Activated T-helper 17 cell treated with anti-CD3 and anti-CD28 coated beads, Interleukin-2, amount 50 U/mL, for 72 hours (primary cell): ENCODE measurements at regions not wholly inside any gene's neighbourhood (a gene's known extent, or its start where the extent isn't known, plus 50 kb on each side); places are given as distances from the start of the nearest gene placed in this dataset.
"Not testable (repeated sequence)": the region's sequence is repeated elsewhere in the genome, so short reads cannot be mapped to it uniquely, and the experiment has no call there.

Source experiments
- ATAC-seq: fragments of 150-1000 bp; cut with Tn5 transposase; replicated peaks from 2 replicates; pipeline ENCODE4 v1.10.0; 2021; ENCODE audit warnings: mild to moderate bottlenecking, moderate library complexity
- H3K27ac Mint-ChIP-seq: one replicate; pipeline ENCODE4 v1.8.0; 2022; ENCODE audit warnings: mixed read lengths
- H3K27me3 Mint-ChIP-seq: one replicate; pipeline ENCODE4 v1.8.0; 2022; ENCODE audit warnings: mixed read lengths
- H3K36me3 Mint-ChIP-seq: one replicate; pipeline ENCODE4 v1.8.0; 2022; ENCODE audit warnings: low read depth, mild to moderate bottlenecking, mixed read lengths
- H3K4me1 Mint-ChIP-seq: one replicate; pipeline ENCODE4 v1.8.0; 2022; ENCODE audit warnings: mixed read lengths
- H3K4me3 Mint-ChIP-seq: one replicate; pipeline ENCODE4 v1.8.0; 2022; ENCODE audit warnings: mild to moderate bottlenecking, mixed read lengths
- H3K9me3 Mint-ChIP-seq: one replicate; pipeline ENCODE4 v1.8.0; 2022; ENCODE audit warnings: mixed read lengths

DNA sequence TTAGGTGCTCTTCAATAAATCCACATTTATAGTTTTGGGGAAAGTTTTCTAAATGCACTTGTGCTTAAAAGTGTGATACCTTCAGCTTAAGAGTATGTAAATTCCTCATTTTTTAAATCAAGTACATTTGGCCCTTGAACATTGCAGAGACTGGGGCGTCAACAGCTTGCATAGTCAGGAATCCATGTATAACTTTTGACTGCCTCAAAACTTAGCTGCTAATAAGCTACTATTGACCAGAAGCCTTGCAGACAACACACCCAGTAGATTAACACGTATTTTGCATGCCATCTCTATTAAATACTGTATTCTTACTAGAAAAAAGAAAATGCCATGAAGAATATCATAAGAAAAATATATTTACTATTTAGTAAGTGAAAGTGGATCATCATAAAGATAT lies 1211.8 kb upstream of the ALCAM start:
- Mint-ChIP-seq H3K9me3 (peaks cover 3% of the 10 kb centered on the region), H3K27ac (no peak overlapping the region), H3K36me3 (no peaks in the 10 kb centered on the region), H3K4me3 (no peak overlapping the region), H3K4me1 (no peaks in the 10 kb centered on the region), H3K27me3 (no peaks in the 10 kb centered on the region)
- ATAC-seq, result no peak

DNA sequence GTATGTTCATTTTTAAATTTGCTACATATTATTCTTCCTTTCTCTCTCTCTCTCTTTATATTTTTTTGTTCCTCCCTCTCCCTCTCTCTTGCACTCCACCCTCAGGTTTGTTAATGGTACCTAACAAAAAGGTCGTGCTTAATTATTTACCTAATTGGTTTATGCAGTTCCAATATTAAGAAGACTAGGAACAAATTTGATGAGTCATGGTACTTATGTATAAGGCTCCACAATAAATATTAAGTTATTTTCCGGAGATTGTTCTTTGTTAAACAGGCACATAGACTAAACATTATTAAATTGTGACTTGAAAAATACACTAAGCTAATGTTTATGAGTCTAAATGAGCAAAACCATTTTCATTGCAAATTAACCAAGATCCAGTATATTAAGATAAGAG lies 1200.8 kb upstream of the ALCAM start:
- no peak overlapping the region for H3K4me3 Mint-ChIP-seq
- H3K4me1 Mint-ChIP-seq, result no peaks in the 10 kb centered on the region
- H3K27me3 Mint-ChIP-seq, result no peaks in the 10 kb centered on the region
- H3K27ac Mint-ChIP-seq, result no peak overlapping the region
- no peak for ATAC-seq
- no peaks in the 10 kb centered on the region for H3K36me3 Mint-ChIP-seq
- H3K9me3 Mint-ChIP-seq, result peaks cover 8% of the 10 kb centered on the region

DNA sequence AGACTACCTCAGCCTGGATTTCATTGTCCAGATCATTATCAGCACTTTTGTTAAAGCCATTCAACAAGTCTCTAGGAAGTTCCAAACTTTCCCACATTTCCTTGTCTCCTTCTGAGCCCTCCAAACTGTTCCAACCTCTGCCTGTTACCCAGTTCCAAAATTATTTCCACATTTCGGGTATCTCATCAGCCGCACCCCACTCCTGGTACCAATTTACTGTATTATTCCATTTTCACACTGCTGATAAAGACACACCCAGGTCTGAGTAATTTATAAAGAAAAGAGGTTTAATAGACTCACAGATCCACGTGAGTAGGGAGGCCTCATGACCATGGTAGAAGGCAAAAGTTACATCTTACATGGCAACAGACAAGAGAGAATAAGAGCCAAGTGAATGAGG lies 1198.3 kb upstream of the ALCAM start:
- H3K9me3 Mint-ChIP-seq, result peaks cover 8% of the 10 kb centered on the region
- H3K4me1 Mint-ChIP-seq, result no peaks in the 10 kb centered on the region
- no peak overlapping the region for H3K27ac Mint-ChIP-seq
- H3K27me3 Mint-ChIP-seq, result no peaks in the 10 kb centered on the region
- ATAC-seq, result no peak
- H3K36me3 Mint-ChIP-seq, result no peaks in the 10 kb centered on the region
- H3K4me3 Mint-ChIP-seq, result no peak overlapping the region

DNA sequence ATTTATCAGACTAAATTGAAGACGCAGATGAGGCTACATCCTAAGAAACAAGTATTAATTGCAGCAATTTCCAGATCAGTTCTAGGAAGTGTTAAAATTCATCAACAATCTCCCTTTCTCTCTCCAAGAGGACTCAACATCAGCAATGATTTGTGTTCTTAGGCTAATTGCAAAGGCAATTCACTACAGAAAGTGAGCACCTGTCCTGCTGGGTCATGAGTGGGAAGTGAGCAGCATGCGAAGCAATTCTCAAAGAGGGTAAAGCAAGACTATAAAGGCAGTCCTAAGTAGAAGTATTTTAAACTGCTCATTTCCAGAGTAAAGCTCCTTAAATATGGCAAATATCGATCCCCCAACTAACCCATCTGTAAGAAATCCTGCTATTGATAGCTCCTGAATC lies 1191.0 kb upstream of the ALCAM start:
- Mint-ChIP-seq H3K4me1 (no peaks in the 10 kb centered on the region), H3K27me3 (no peaks in the 10 kb centered on the region), H3K4me3 (no peak overlapping the region), H3K27ac (no peak overlapping the region), H3K9me3 (no peaks in the 10 kb centered on the region), H3K36me3 (no peaks in the 10 kb centered on the region)
- ATAC-seq, result no peak

DNA sequence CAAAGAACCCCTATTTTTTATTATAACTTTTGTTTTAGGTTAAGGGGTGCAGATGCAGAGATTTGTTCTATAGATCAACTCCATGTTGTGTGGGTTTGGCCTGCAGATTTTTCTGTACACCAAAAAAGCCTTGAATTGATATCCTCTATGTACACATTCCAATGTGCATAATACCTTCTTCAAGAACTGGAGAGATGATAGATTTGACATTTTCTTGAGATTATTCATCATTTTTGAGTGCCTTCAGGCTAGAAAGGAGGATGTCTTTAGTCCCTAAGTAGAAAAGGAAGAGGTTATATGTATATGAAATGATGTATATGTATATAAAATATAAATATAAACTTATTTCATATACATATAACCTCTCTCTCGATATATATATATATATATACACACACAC lies 1190.0 kb upstream of the ALCAM start:
- no peak for ATAC-seq
- Mint-ChIP-seq H3K27me3 (no peaks in the 10 kb centered on the region), H3K36me3 (no peaks in the 10 kb centered on the region), H3K9me3 (no peaks in the 10 kb centered on the region), H3K4me1 (no peaks in the 10 kb centered on the region), H3K27ac (no peak overlapping the region), H3K4me3 (no peak overlapping the region)

DNA sequence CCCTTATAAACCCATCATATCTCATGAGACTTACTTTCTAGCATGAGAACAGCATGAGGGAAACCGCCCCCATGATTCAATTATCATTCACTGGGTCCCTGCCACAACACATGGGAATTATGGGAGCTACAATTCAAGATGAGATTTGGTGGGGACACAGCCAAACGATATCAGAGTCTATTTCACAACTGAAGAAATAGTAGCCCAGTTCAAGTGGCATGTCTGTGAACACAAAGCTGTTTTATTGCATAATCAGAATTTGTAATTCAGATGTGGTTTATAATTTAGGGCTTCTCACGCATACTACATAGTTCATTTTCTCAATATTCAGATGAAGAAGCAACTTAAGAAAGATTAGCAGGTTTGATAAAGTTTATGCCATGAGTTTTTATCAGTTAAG lies 1188.0 kb upstream of the ALCAM start:
- H3K27ac Mint-ChIP-seq, result no peak overlapping the region
- no peaks in the 10 kb centered on the region for H3K27me3 Mint-ChIP-seq
- no peaks in the 10 kb centered on the region for H3K36me3 Mint-ChIP-seq
- no peak for ATAC-seq
- no peaks in the 10 kb centered on the region for H3K4me1 Mint-ChIP-seq
- H3K4me3 Mint-ChIP-seq, result no peak overlapping the region
- no peaks in the 10 kb centered on the region for H3K9me3 Mint-ChIP-seq

DNA sequence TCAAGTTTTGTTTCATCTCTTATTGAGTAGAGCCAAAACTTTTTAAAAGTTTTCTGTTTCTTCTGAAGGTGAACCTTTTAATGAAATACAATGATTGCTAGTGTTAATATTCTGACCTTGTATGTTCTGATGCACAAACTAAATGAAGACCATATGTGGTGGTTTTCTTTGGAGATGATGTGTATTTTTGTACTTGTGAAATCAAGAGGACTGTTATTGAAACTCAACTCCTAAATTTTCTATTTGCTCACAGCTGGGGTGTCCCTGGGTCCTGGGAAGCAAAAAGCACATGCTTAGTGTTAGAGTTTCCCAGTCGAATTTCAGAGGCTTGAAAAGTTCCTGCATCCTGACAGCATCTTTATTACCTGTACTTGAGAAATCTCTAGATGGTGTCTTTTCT lies 1185.8 kb upstream of the ALCAM start:
- no peak for ATAC-seq
- Mint-ChIP-seq H3K36me3 (no peaks in the 10 kb centered on the region), H3K9me3 (no peaks in the 10 kb centered on the region), H3K27me3 (no peaks in the 10 kb centered on the region), H3K27ac (no peak overlapping the region), H3K4me3 (no peak overlapping the region), H3K4me1 (no peaks in the 10 kb centered on the region)

DNA sequence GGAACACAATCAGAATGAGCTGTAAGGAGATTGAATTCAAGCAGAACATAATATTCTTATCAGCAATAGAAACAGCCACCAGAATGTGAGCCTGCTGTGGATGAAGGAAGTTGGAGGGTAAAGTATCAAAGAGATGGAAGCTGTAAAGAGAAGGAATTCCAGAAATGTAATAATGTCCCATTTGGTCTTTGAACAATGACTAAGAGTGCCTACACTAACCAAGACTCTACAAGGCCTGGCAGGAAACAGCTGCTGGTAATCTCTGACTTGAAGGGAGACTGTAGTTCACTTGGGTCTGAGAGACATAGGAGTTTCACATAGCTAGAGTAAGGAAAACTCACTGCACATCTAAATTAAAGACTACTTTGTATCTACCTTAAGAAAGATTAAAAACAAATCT lies 1176.0 kb upstream of the ALCAM start:
- Mint-ChIP-seq H3K4me1 (no peaks in the 10 kb centered on the region), H3K27ac (no peak overlapping the region), H3K36me3 (no peaks in the 10 kb centered on the region), H3K9me3 (no peaks in the 10 kb centered on the region), H3K4me3 (no peak overlapping the region), H3K27me3 (no peaks in the 10 kb centered on the region)
- ATAC-seq, result no peak

DNA sequence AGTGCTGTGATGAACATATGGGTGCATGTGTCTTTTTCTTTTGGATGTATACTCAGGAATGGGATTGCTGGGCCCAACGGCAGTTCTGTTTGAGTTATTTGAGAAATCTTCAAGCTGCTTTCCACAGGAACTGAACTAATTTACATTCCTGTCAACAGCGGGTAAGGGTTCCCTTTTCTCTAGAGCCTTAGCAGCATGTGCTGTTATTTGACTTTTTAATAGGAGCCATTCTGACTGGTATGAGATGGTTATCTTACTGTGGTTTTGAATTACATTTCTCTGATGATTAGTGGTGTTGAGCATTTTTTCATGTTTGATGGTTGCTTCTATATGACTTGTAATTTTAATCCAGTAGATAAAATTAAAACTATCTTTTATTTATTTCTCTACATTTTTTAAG lies 1168.6 kb upstream of the ALCAM start:
- Mint-ChIP-seq H3K36me3 (no peaks in the 10 kb centered on the region), H3K9me3 (no peaks in the 10 kb centered on the region), H3K4me3 (no peak overlapping the region), H3K27me3 (no peaks in the 10 kb centered on the region), H3K27ac (no peak overlapping the region), H3K4me1 (no peaks in the 10 kb centered on the region)
- no peak for ATAC-seq

DNA sequence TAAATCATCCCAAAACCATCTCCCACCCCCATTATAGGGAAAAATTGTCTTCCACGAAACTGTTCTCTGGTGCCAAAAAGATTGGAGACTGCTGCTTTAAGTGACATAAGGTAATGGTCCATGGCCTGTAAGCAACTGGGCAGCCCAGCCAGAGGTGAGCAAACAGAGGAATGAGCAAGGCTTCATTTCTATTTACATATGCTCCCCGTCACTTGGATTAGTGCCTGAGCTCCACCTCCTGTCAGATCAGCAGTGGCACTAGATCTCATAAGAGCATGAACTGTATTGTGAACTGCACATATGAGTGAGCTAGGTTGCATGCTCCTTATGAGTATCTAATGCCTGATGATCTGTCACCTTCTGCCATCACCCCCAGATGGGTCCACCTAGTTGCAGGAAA lies 1159.8 kb upstream of the ALCAM start:
- H3K27ac Mint-ChIP-seq, result no peak overlapping the region
- H3K27me3 Mint-ChIP-seq, result no peaks in the 10 kb centered on the region
- no peak for ATAC-seq
- no peak overlapping the region for H3K4me3 Mint-ChIP-seq
- H3K9me3 Mint-ChIP-seq, result no peaks in the 10 kb centered on the region
- no peaks in the 10 kb centered on the region for H3K36me3 Mint-ChIP-seq
- no peaks in the 10 kb centered on the region for H3K4me1 Mint-ChIP-seq

DNA sequence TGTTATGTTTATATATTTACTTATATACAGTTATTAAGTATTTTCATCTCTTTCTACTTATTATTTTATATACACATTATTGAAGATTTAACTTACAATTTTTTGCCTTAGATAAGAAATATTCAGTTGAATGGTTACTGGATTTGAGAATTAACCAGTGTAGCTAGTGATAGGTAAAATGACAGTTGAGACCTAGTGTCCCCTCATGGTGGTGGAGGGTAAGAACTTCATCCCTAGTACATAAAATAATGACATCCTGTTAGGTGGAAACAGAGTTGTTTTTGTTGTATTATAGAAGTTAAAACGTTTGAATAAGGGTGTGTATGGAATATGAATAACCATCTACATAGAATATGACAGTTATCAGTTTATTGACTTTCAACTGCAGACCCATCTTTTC lies 1152.4 kb upstream of the ALCAM start:
- Mint-ChIP-seq H3K36me3 (no peaks in the 10 kb centered on the region), H3K27ac (no peak overlapping the region), H3K4me3 (no peak overlapping the region), H3K27me3 (no peaks in the 10 kb centered on the region), H3K9me3 (no peaks in the 10 kb centered on the region), H3K4me1 (no peaks in the 10 kb centered on the region)
- ATAC-seq, result no peak

DNA sequence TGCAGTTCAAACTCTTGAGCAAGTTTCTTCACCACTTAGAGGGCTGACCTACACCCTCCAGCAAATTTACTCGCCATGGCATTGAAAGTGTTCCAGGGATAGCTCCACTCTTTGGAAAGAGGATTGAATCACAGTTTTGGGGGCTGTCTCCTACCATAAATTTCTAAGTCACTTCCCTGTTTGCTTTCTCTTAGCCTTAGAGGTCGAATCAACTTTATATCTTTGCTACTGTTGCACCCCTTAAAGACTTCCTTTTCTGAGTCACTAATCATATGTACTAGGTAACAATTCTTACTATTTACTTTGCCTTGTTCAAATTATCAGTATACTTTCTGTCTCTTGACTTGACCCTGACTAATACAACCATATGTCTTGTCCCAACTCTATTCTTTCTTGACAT lies 1151.8 kb upstream of the ALCAM start:
- H3K27me3 Mint-ChIP-seq, result no peaks in the 10 kb centered on the region
- no peaks in the 10 kb centered on the region for H3K9me3 Mint-ChIP-seq
- H3K4me3 Mint-ChIP-seq, result no peak overlapping the region
- ATAC-seq, result no peak
- H3K27ac Mint-ChIP-seq, result no peak overlapping the region
- no peaks in the 10 kb centered on the region for H3K36me3 Mint-ChIP-seq
- no peaks in the 10 kb centered on the region for H3K4me1 Mint-ChIP-seq

DNA sequence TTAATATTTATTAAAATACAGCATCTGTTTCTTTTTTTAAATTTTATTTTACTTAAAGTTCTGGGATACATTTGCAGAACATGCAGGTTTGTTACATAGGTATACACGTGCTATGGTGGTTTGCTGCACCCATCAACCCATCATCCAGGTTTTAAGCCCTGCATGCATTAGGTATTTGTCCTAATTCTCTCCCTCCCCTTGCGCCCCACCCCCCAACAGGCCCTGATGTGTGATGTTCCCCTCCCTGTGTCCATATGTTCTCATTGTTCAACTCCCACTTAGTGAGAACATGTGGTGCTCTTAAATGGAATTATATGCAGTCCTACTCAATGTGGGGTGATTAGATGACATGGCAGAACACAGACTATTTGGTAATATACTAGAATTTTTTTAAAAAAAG lies 1147.7 kb upstream of the ALCAM start:
- H3K27ac Mint-ChIP-seq, H3K9me3 Mint-ChIP-seq, H3K4me1 Mint-ChIP-seq, ATAC-seq, H3K27me3 Mint-ChIP-seq, H3K36me3 Mint-ChIP-seq, H3K4me3 Mint-ChIP-seq: not testable (repeated sequence)

DNA sequence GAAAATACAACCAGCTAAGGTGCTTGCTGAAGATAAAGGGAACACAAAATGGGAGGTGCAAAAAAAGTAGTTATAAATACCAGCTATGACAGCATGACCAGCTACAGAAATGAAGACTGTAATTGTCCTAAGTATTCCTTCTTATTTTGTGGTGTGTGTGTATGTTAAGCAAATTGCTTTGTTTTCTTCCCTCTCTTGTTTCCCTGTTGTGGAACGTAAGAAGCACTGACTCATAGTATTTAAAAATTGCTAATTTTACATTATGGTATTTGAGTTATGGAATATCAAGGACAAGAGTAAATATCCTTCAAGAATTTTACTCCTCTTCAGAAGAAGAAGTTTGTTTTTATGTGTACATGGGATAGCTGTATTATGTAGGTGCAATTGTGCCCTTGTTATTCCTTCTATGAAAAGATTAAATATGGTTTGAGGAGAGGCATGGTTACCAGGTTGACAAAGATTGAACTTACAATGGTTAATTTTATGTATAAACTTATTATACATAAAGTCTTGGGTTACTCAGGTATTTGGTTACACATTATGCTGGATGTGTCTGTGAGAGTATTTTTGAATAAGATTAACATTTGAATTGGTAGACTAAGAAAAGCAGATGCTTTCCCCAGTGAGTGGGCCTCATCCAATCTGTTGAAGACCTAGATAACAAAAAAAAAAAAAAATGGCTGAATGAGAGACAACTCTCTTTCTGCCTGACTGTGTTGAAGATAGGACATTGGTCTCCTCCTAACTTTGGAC lies 1132.1 kb upstream of the ALCAM start:
- H3K36me3 Mint-ChIP-seq, result no peaks in the 10 kb centered on the region

DNA sequence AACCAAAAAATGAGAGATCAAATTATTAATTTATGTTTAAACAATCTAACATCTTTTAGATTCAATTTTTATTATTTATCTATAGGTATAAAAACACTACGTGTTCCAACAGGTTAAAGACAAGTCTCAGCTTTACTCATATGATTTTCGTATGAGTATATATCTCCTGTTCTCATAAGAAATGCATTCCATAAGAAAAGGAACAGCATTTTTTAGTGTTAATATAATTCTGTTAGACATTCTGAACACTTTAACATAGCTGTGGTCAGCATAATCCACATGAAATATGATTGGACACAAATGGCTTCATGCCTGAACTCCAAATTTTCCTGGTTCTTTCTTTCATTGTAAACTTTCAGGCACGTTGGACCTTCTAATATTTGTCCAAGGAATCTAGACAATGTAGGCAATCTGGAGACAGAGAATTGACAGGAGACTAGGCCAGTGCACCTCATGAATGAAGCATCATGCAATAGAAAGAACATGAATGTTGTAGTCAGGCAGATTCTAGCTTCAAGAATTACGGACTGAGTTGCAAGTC lies 1122.0 kb upstream of the ALCAM start:
- H3K27ac Mint-ChIP-seq, result no peak overlapping the region
- no peaks in the 10 kb centered on the region for H3K4me1 Mint-ChIP-seq
- H3K27me3 Mint-ChIP-seq, result peaks cover 3% of the 10 kb centered on the region
- no peak for ATAC-seq
- H3K4me3 Mint-ChIP-seq, result no peak overlapping the region
- no peaks in the 10 kb centered on the region for H3K36me3 Mint-ChIP-seq
- H3K9me3 Mint-ChIP-seq, result peaks cover 5% of the 10 kb centered on the region

More for the DNA sequence above, 1132.1 kb upstream of the ALCAM start:
- H3K4me3 Mint-ChIP-seq, result no peak overlapping the region
- no peaks in the 10 kb centered on the region for H3K4me1 Mint-ChIP-seq
- no peak for ATAC-seq
- no peak overlapping the region for H3K27ac Mint-ChIP-seq
- H3K9me3 Mint-ChIP-seq, result no peaks in the 10 kb centered on the region
- H3K27me3 Mint-ChIP-seq, result no peaks in the 10 kb centered on the region

DNA sequence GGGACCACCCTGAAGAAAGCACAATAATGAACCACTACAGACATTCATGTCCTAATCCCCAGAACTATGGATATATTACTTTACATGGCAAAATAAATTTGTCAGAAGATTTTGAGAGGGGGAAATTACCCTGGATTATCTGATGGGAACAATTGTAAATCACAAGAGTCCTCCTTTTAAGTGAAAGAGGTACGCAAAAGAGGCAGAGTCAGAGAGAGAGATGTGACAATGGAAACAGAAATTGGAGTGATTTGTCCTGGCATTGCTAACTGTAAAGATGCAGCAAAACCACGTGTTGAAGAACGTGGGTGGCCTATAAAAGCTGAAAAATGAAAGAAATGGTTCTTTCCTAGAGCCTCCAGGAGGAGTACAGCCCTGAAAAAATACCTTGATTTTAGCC lies 1121.4 kb upstream of the ALCAM start:
- H3K36me3 Mint-ChIP-seq, result no peaks in the 10 kb centered on the region
- H3K27me3 Mint-ChIP-seq, result peaks cover 3% of the 10 kb centered on the region
- no peaks in the 10 kb centered on the region for H3K4me1 Mint-ChIP-seq
- no peak overlapping the region for H3K4me3 Mint-ChIP-seq
- H3K27ac Mint-ChIP-seq, result no peak overlapping the region
- H3K9me3 Mint-ChIP-seq, result peaks cover 5% of the 10 kb centered on the region
- ATAC-seq, result no peak
